CD4-positive, alpha-beta T cell (primary cell): ENCODE measurements at regions not wholly inside any gene's neighbourhood (a gene's known extent, or its start where the extent isn't known, plus 50 kb on each side); places are given as distances from the start of the nearest gene placed in this dataset.

Source experiments
- ATAC-seq: fragments of 200-7000 bp; cut with Tn5 transposase; one replicate; pipeline ENCODE4 v1.10.0; 2022; ENCODE audit warnings: mild to moderate bottlenecking; ENCODE audit not compliant: poor library complexity
- CTCF ChIA-PET: fragments of 350-600 bp; sonication (Branson Sonifier 250); formaldehyde crosslinking; loops from one replicate; lab custom pipeline; 2021; ENCODE audit warnings: antibody characterized with exemption, inconsistent platforms; lab: Charles Lee
- POLR2A ChIA-PET: fragments of 350-600 bp; sonication (Branson Sonifier 250); formaldehyde crosslinking; loops from one replicate; lab custom pipeline; 2021; ENCODE audit warnings: antibody characterized with exemption, inconsistent platforms; lab: Charles Lee
- DNase-seq, 14 experiments: peaks; one replicate each; pipeline ENCODE4 v3.0.0-alpha.2; 2013 to 2020; ENCODE audit warnings: mixed read lengths in 2 of 14
- H3K27ac ChIP-seq, 2 donors: one replicate each; pipeline versions ENCODE4 v1.5.1 to v1.7.0; 2013; ENCODE audit warnings: low read length in 2 of 2, low read depth in 1 of 2, mild to moderate bottlenecking in 1 of 2
- H3K27me3 ChIP-seq, 2 experiments: 1 replicate in 1 of 2; 2 replicates in 1 of 2; pipeline versions ENCODE4 v1.6.1 to v1.7.0; 2013; ENCODE audit warnings: low read length in 2 of 2, control low read depth in 1 of 2, mild to moderate bottlenecking in 1 of 2, moderate library complexity in 1 of 2; ENCODE audit not compliant: insufficient read depth in 2 of 2, control insufficient read depth in 1 of 2
- H3K36me3 ChIP-seq: one replicate; pipeline ENCODE4 v1.6.1; 2013; ENCODE audit warnings: low read length, control low read depth; ENCODE audit not compliant: insufficient read depth
- H3K4me1 ChIP-seq: one replicate; pipeline ENCODE4 v1.6.1; 2013; ENCODE audit warnings: low read length, control low read depth; ENCODE audit not compliant: insufficient read depth
- H3K4me3 ChIP-seq: one replicate; pipeline ENCODE4 v1.5.1; 2013; ENCODE audit warnings: mild to moderate bottlenecking, low read length, moderate library complexity
- H3K9me3 ChIP-seq, 2 experiments: 1 replicate in 1 of 2; 2 replicates in 1 of 2; pipeline versions ENCODE4 v1.6.1 to v1.7.0; 2013; ENCODE audit warnings: low read length in 2 of 2, mild to moderate bottlenecking in 2 of 2, control low read depth in 1 of 2, moderate library complexity in 1 of 2; ENCODE audit not compliant: control insufficient read depth in 1 of 2, insufficient read depth in 1 of 2
- H3K27ac Mint-ChIP-seq: one replicate; pipeline ENCODE4 v1.8.0; 2020; ENCODE audit warnings: mixed read lengths
- H3K27me3 Mint-ChIP-seq: one replicate; pipeline ENCODE4 v1.8.0; 2021; ENCODE audit warnings: mixed read lengths
- H3K36me3 Mint-ChIP-seq: one replicate; pipeline ENCODE4 v1.8.0; 2021; ENCODE audit warnings: low read depth, mixed read lengths
- H3K4me1 Mint-ChIP-seq: one replicate; pipeline ENCODE4 v1.8.0; 2021; ENCODE audit warnings: low read depth, mixed read lengths
- H3K4me3 Mint-ChIP-seq: one replicate; pipeline ENCODE4 v1.8.0; 2020; ENCODE audit warnings: mild to moderate bottlenecking, mixed read lengths
- H3K9me3 Mint-ChIP-seq: one replicate; pipeline ENCODE4 v1.8.0; 2020; ENCODE audit warnings: mixed read lengths
- CTCF ChIP-seq: fragments of 200-600 bp; IDR thresholded peaks from one replicate; pipeline ENCODE4 v1.8.0; 2022; ENCODE audit warnings: antibody characterized with exemption, mild to moderate bottlenecking
- intact Hi-C, 2 experiments: fragments of 100-400 bp; cut with DNase I in 1 of 2; cut with micrococcal nuclease in 1 of 2; formaldehyde crosslinking; loops; one replicate each; pipeline versions ENCODE4 v1.15.1 to v1.9.0; 2023 to 2025; cut with DNase I, micrococcal nuclease

DNA sequence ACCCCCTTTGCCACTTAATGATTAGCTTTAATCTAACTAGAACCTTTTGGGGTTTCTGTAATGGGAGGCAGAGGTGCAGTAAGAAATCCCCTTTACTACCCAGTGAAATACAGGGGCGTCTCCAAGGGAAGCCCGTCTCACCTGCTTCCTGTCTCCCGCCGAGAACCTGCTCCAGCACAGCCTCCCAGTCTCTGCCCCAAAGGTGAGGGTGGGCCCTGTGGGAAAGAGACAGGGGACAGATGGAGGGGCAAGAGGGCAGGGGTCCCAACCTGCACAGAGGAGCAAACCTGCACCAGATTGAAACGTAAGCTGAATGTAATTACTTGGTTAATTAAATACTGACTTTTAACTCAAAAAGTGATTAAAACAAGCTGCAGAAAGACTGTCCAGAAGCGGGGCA, 474.2 kb upstream of the SULF2 start:
- POLR2A ChIA-PET, result no interaction called here
- Mint-ChIP-seq H3K36me3 (no peaks in the 10 kb centered on the region), H3K27ac (no peak overlapping the region), H3K27me3 (peaks cover 5% of the 10 kb centered on the region), H3K4me3 (no peak overlapping the region), H3K9me3 (peaks cover 4% of the 10 kb centered on the region), H3K4me1 (no peaks in the 10 kb centered on the region)
- TF ChIP-seq CTCF, result no peak
- Histone ChIP-seq H3K36me3 (no peaks in the 10 kb centered on the region), H3K27ac (no peak overlapping the region), H3K4me3 (no peak overlapping the region), H3K27me3 (no peaks in the 10 kb centered on the region), H3K9me3 (no peaks in the 10 kb centered on the region), H3K4me1 (no peaks in the 10 kb centered on the region)
- no peak for ATAC-seq
- intact Hi-C loops, result no loop called here
- no peak for DNase-seq
- CTCF ChIA-PET, result no interaction called here

DNA sequence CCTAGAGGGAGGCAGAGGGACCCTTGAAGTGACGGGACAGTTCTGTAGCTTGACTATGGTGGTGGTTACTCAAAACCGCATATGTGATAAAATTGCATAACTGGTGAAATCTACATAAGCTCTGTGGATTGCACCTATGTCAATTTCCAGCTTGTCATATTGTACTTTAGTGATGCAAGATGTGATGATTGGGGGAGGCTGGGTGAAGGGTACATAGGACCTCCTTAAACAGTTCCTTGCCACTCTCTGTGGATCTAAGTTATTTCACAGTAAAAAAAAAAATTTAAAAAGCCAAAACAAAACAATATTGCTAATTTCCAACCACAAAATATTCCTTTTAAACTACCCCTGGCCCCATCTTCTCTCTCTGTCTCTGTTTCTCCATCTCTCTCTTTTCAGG, 472.6 kb upstream of the SULF2 start:
- H3K4me1 ChIP-seq, result no peaks in the 10 kb centered on the region
- no peak overlapping the region for H3K4me3 Mint-ChIP-seq
- DNase-seq (no peak), ATAC-seq (no peak)
- H3K27me3 ChIP-seq, result no peaks in the 10 kb centered on the region
- POLR2A ChIA-PET, result no interaction called here
- no peak overlapping the region for H3K27ac Mint-ChIP-seq
- H3K36me3 ChIP-seq, result no peaks in the 10 kb centered on the region
- no peaks in the 10 kb centered on the region for H3K4me1 Mint-ChIP-seq
- CTCF ChIA-PET, result no interaction called here
- H3K9me3 ChIP-seq, result no peaks in the 10 kb centered on the region
- intact Hi-C loops, result no loop called here
- no peak for TF ChIP-seq CTCF
- H3K4me3 ChIP-seq, result no peak overlapping the region
- no peak overlapping the region for H3K27ac ChIP-seq
- H3K9me3 Mint-ChIP-seq, result peaks cover 4% of the 10 kb centered on the region
- no peaks in the 10 kb centered on the region for H3K36me3 Mint-ChIP-seq
- peaks cover 5% of the 10 kb centered on the region for H3K27me3 Mint-ChIP-seq

GRCh38 chr20:48247961-48248360, 462.7 kb upstream of the SULF2 start:
- Histone ChIP-seq H3K4me1 (no peaks in the 10 kb centered on the region), H3K9me3 (no peaks in the 10 kb centered on the region), H3K27me3 (no peaks in the 10 kb centered on the region), H3K27ac (no peak overlapping the region), H3K4me3 (no peak overlapping the region), H3K36me3 (no peaks in the 10 kb centered on the region)
- no peak for ATAC-seq
- peaks cover 8% of the 10 kb centered on the region for H3K27me3 Mint-ChIP-seq
- no peak for TF ChIP-seq CTCF
- no peaks in the 10 kb centered on the region for H3K4me1 Mint-ChIP-seq
- no peaks in the 10 kb centered on the region for H3K36me3 Mint-ChIP-seq
- intact Hi-C loops, result no loop called here
- H3K9me3 Mint-ChIP-seq, result no peaks in the 10 kb centered on the region
- CTCF ChIA-PET, result no interaction called here
- no peak for DNase-seq
- POLR2A ChIA-PET, result no interaction called here
- no peak overlapping the region for H3K4me3 Mint-ChIP-seq
- H3K27ac Mint-ChIP-seq, result no peak overlapping the region
